Hypothalamus (tissue), 51 donors: ENCODE measurements at regions not wholly inside any gene's neighbourhood (a gene's known extent, or its start where the extent isn't known, plus 50 kb on each side); places are given as distances from the start of the nearest gene placed in this dataset.

Source experiments
- DNase-seq, 51 donors: peaks; one replicate each; lab custom pipeline; 2025; lab: John Stamatoyannopoulos, UW

- DNase-seq: no peak
Observed at GRCh38 chr9:18018661-18019060, 439.8 kb downstream of the SH3GL2 start.

DNA sequence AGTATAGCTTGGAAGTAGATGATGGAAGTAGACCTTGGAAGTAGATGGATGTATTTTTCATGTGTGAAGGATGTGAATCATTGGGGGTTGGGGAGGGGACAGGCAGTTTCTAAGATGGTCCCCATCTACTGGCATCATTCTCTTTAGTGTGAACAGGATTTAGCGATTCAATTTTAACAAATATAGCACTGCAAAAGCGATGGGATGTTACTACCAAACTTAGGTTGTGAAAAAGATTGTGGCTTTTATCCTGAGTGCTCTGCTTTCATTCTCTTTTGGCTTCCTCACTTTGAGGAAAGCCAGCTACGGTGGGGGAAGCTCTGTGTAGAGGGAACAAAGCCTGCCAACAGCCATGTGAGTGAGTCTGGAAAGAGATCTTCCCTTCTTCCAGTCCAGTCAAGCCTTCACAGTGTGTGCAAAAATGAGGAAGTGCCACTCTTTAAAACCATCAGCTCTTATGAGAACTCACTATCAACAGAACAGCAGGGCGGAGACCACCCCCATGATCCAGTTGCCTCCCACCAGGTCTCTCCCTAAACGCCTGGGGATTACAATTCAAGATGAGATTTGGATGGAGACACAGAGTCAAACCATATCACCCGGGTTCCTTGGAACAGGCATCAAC, 441.4 kb downstream of the SH3GL2 start:
- DNase-seq: no peak

DNA sequence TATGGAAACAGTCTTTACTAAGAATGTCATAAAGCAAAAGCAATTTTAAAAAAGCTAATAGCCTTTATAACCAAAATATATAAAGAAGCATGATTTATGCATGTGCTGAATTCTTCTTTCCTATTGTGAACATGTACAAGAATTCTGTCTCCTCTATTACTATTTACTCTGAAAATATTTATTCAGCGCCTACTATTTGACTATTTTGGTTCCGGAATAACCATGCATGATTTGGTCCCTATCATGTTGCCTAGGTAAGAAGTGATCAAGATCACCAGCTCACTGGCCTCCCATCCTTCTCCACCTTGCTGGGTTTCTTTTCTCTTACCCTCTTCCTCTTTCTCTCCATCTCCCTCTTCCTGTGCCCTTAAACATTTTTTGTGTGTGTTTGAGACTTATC, 443.8 kb downstream of the SH3GL2 start:
- DNase-seq: no peak

DNA sequence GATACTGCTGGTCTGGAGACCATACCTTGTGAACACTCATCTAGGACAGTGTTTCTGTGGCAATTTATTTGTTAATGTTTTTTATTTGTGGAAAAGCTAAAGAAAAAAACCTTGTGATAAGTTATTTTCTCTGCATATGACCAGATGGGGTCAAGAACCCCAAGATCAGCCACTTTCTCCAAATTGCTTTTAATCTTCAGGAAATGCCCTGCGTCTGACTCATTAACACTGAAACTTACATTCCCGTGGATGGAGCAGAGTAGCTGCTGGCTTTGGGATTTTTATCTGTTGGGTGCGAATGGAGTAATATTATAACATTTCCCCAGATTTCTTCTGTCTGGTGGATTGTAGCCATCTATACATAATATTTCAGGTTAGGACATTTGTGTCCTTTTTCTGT, 444.5 kb downstream of the SH3GL2 start:
- no peak for DNase-seq

DNA sequence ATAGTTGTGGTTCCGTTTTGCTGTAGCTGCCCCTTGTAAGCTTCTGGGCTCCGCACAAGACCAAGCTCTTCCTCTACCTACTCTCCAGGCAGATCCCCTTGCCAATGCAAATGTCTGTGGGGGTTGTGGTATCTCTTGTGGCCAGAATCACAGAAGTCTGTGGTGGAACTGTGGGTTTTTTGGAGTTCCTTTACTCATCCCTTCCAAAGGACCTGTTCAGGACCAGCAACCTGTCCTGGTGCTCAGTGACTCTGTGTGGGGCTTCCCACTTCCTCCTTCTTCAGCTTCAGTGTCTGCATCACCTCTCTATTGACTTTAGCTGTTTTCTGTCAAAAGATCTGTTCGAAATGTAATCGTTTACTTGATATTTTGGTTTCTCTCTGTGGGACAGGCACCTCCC, 441.3 kb upstream of the ADAMTSL1 start:
- no peak for DNase-seq

GRCh38 chr9:18036422-18037187, 437.3 kb upstream of the ADAMTSL1 start:
- DNase-seq: no peak

DNA sequence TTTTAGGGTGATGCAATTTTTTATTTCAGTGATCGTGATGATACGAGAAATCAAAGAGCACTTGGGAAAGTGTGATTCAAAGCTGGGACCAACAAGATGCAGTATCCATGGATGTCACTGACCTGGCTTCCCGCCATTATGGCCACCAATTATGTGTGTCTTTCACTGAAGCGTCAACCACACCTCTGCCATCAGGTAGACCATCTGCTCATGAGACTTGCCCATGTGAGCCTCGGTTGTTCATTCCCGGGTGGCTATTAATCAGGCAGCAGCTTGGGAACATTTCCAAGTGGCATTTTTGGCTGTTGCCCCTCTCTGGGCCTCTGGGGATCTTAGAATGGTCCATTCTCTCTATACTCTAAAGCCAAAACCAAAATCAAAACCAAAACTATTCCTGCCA, 436.0 kb upstream of the ADAMTSL1 start:
- no peak for DNase-seq

- no peak for DNase-seq
Observed at GRCh38 chr9:18040327-18040726, 433.6 kb upstream of the ADAMTSL1 start.

DNA sequence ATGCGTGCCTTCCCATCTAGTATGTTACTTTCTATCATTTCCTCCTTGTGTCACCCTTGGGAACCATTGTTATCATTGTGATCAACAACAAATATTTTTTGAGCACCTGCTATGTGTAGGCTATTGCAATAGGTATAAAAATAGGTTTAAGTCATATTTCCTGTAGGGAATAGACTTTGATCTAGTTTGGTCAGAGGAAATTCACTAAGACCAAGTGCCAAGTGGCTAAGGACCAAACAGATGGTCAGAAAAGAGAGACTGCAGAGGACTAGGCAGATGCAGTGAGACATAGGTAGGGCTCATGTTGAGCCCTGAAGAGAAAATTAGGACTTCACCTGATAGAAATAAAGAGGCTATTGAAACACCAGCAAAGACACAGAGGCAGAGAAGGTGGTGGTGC, 430.0 kb upstream of the ADAMTSL1 start:
- DNase-seq: no peak

- no peak for DNase-seq
Observed at GRCh38 chr9:18045326-18045725, 428.6 kb upstream of the ADAMTSL1 start.

- no peak for DNase-seq
Observed at GRCh38 chr9:18046068-18046467, 427.9 kb upstream of the ADAMTSL1 start.

- DNase-seq: no peak
Observed at GRCh38 chr9:18051638-18052037, 422.3 kb upstream of the ADAMTSL1 start.

DNA sequence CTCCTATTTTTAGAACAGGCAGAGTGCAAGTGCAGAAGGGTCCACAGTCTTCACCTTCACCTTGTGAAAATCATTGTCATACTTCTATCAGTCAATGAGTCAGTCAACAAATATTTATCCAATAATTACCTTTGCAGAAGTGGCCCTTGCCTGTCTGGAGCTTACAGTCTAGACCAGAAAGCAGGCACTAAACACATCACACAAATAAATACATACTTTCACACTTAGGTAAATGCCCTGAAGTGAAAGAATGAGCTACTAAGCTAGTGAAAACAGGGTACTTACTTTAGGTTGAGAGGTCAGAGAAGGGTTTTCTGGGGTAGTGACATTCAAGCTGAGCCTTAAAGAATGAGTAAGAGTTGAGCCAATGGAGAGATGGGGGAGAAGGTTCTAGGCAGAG, 421.9 kb upstream of the ADAMTSL1 start:
- no peak for DNase-seq

DNA sequence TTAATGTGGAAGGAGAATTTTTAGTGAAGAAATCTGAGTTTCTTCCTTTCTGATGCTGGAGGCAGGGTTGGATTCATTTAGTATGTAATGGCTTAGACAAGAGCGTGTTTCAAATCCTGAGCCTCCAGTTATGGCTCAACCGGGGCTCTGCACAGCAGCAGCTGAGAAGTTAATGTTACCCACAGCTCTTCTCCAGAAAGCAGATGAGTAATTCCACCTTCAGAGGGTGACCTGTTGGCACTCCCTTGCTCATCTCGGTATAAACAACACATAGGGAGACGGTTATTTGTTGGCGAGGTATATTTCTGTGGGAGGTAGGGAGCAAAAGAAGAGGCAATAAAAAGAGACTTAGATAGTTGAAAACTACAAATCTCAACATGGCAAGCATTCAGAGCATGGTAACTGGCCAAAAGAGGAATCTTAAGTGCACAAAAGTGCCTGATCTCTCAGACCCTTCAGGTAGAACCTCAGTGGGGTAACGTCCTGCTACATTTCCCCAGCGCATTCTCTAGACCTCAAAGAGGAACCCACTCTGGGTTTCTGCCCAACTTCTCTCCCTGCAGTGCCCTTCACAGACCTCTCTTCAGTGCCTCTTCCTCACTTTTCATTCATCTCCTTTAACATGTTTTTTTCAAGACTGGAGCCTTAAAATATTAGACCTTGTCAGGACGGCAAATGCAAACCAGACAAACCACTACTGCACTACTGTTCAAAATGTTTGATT, 417.5 kb upstream of the ADAMTSL1 start:
- DNase-seq: no peak

DNA sequence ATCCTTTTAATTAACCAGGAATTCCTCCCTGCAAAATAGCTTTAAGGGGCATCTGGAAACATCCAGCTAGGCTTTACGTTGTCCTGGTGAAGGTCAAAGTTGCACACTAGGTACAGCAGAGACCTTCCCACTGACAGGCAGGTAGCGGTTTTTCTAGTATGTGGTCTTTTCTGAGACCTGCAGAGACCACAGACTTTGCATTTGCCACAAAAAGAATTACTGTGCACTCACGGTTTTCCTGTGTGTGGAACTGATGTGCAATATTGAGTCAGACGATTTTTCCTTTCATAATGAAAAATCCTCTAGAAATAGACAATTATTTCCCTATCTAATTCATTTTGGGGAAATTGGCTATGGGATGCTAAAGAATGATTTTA, 417.0 kb upstream of the ADAMTSL1 start:
- no peak for DNase-seq

GRCh38 chr9:18058564-18059442, 415.1 kb upstream of the ADAMTSL1 start:
- DNase-seq: no peak

DNA sequence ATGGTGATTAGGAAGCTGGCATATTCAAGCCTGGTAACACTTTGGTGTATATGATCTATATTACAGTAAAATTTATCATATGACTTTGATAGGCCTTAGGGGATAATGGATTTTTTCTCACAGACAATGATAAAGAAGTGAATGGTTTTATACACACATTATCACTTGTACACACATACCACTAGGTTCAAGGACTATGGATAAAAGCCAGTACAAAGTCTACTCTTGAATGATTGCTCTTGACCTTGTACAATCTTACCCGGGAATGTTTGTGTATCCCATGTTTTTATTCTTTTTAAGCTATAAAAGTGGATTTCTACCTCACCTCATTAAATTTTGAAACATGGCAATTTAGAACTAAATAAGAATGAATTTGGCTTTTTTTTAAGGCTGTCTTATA, 414.5 kb upstream of the ADAMTSL1 start:
- DNase-seq: no peak

DNA sequence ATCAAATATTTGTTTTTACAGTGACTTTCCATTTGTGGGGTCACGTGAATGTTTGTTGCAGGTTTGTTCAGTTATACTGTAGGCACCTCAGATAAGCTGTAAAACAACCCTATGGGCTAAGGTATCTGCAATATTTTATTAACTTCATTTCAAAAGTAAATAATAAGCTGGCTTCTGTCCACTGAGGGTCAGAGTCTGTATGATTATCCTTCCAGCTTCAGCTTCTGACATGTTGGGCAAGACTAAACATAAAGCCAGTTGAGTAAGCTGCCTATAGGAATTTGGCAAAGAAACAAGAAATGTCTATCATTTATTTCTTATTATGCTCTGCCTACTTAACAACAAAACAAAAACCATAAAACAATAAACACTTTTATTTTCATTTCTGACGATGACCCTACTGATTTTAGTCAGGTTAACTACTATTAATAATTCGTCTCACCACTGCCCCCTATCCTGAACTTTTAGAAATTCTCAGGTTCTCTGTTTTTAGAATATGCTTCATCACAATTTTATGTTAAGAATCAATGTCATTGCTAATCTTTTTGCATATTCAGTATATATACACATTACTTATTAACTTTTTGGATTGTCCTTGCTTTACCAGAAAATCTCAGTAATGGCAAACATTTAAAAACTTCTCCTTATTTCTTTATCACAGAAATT, 413.6 kb upstream of the ADAMTSL1 start:
- DNase-seq: no peak

- no peak for DNase-seq
Observed at GRCh38 chr9:18061332-18061731, 412.6 kb upstream of the ADAMTSL1 start.

DNA sequence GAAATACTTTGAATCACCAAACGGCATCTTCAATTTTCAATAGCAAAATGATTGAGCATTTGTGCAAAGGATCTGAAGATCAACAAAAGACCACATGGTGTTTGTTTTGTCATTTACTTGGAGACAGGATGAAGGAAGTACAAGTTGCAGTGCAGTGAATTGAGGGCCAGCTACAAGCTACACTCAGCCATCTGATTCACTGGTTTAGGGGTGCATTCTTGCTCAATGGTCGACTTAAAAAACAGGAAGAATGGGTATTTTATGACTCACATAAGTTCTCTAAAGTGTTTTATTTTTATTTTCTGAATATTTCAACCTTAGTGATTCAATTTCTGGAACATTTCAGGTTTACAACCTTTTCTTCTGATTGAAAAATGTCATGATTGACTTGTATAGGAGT, 412.1 kb upstream of the ADAMTSL1 start:
- no peak for DNase-seq
